GM23248 (cell line): ENCODE measurements at regions not wholly inside any gene's neighbourhood (a gene's known extent, or its start where the extent isn't known, plus 50 kb on each side); places are given as distances from the start of the nearest gene placed in this dataset.

Experiments
- EZH2 ChIP-seq: fragments of 200-600 bp; sonication (generic); IDR thresholded peaks from 2 replicates; pipeline ENCODE4 v1.6.1; 2018; ENCODE audit warnings: antibody characterized with exemption, mild to moderate bottlenecking; ENCODE audit not compliant: insufficient read depth, poor library complexity, severe bottlenecking
- EZH2phosphoT487 ChIP-seq: fragments of 200-600 bp; sonication (generic); IDR thresholded peaks from 2 replicates; pipeline ENCODE4 v1.6.1; 2018; ENCODE audit warnings: antibody characterized with exemption, moderate library complexity, mild to moderate bottlenecking, low read depth; ENCODE audit not compliant: insufficient read depth

DNA sequence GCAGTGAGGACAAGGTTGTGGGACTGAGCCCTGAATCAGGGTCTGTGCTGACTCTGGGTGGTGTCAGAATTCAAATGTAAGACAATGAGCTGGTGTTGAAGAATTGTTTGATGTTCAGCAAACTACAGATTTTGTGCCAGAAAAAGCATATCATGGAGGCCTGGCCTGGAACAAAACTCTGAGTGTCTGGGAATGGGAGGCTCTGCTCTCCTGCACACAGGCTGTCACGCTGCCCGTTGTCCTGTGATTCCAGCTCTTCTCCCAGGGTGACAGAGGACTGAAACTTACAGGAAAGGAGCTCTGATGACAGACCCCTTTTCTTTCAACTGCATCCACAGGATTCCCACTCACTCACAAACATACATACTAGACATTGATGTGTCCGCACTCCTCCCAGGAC is 120.1 kb downstream of the ZNF486 start:
- TF ChIP-seq EZH2phosphoT487 (no peak), EZH2 (no peak)
